Caco-2 (cell line): ENCODE measurements at regions not wholly inside any gene's neighbourhood (a gene's known extent, or its start where the extent isn't known, plus 50 kb on each side); places are given as distances from the start of the nearest gene placed in this dataset.
"Not testable (repeated sequence)": the region's sequence is repeated elsewhere in the genome, so short reads cannot be mapped to it uniquely, and the experiment has no call there.

Source experiments
- BruUV-seq: library from RNA; stranded (reverse); fragments of 400-500 nt; replicated peaks from 2 replicates; lab custom pipeline; 2021; lab: Mats Ljungman, UMichigan
- CTCF ChIA-PET: fragments of 300-600 bp; sonication (Branson Sonifier 250); formaldehyde crosslinking; loops from one replicate; lab custom pipeline; 2022; ENCODE audit warnings: antibody characterized with exemption; lab: Charles Lee
- POLR2A ChIA-PET: fragments of 300-600 bp; sonication (Branson Sonifier 250); formaldehyde crosslinking; loops from one replicate; lab custom pipeline; 2022; ENCODE audit warnings: antibody characterized with exemption; lab: Charles Lee
- DNase-seq, 2 experiments: peaks; one replicate each; pipeline versions ENCODE4 v3.0.0 to v3.0.0-alpha.2; 2020 to 2022
- H3K27me3 ChIP-seq: replicated peaks from 2 replicates; pipeline ENCODE4 v1.6.0; 2011; ENCODE audit warnings: low read length; ENCODE audit not compliant: control insufficient read depth, insufficient read depth
- H3K36me3 ChIP-seq: 2 replicates; pipeline ENCODE4 v1.5.1; 2011; ENCODE audit warnings: low read length; ENCODE audit not compliant: control insufficient read depth, insufficient read depth
- H3K4me1 ChIP-seq: fragments of 250-450 bp; sonication (Bioruptor Pico); 2 replicates; pipeline ENCODE4 v1.5.1; 2020; ENCODE audit warnings: mild to moderate bottlenecking
- H3K4me3 ChIP-seq: 2 replicates; pipeline ENCODE4 v1.5.1; 2011; ENCODE audit warnings: low read depth, mild to moderate bottlenecking, control low read depth, low read length
- H3K9me3 ChIP-seq: fragments of 250-450 bp; sonication (Bioruptor Pico); 2 replicates; pipeline ENCODE4 v1.5.1; 2020; ENCODE audit warnings: mild to moderate bottlenecking, moderate library complexity
- H3K27ac Mint-ChIP-seq: one replicate; pipeline ENCODE4 v1.8.0; 2022; ENCODE audit warnings: mixed read lengths; ENCODE audit not compliant: unreplicated experiment
- H3K27me3 Mint-ChIP-seq: one replicate; pipeline ENCODE4 v1.8.0; 2022; ENCODE audit warnings: mixed read lengths; ENCODE audit not compliant: insufficient read depth, unreplicated experiment
- H3K36me3 Mint-ChIP-seq: one replicate; pipeline ENCODE4 v1.8.0; 2022; ENCODE audit warnings: mild to moderate bottlenecking, mixed read lengths; ENCODE audit not compliant: insufficient read depth, unreplicated experiment
- H3K4me1 Mint-ChIP-seq: one replicate; pipeline ENCODE4 v1.8.0; 2022; ENCODE audit warnings: low read depth, mixed read lengths; ENCODE audit not compliant: unreplicated experiment
- H3K4me3 Mint-ChIP-seq: one replicate; pipeline ENCODE4 v1.8.0; 2022; ENCODE audit warnings: mild to moderate bottlenecking, moderate library complexity, mixed read lengths; ENCODE audit not compliant: unreplicated experiment
- H3K9me3 Mint-ChIP-seq: one replicate; pipeline ENCODE4 v1.8.0; 2022; ENCODE audit warnings: mixed read lengths; ENCODE audit not compliant: unreplicated experiment
- intact Hi-C: fragments of 100-400 bp; cut with micrococcal nuclease; formaldehyde crosslinking; loops from one replicate; pipeline ENCODE4 v1.10.0; 2022; ENCODE audit not compliant: unreplicated experiment
- TF ChIP-seq, protein P1 (sequence below), 2 experiments: fragments of 200-600 bp in 1 of 2; IDR thresholded peaks; 1 replicate in 1 of 2; 2 replicates in 1 of 2; pipeline versions ENCODE4 v1.5.1 to v1.8.0; 2011 to 2022; ENCODE audit warnings: antibody characterized with exemption in 1 of 2, control low read depth in 1 of 2, inconsistent platforms in 1 of 2, low read depth in 1 of 2, low read length in 1 of 2, mild to moderate bottlenecking in 1 of 2, moderate library complexity in 1 of 2; ENCODE audit not compliant: insufficient read depth in 1 of 2, severe bottlenecking in 1 of 2, unreplicated experiment in 1 of 2

DNA sequence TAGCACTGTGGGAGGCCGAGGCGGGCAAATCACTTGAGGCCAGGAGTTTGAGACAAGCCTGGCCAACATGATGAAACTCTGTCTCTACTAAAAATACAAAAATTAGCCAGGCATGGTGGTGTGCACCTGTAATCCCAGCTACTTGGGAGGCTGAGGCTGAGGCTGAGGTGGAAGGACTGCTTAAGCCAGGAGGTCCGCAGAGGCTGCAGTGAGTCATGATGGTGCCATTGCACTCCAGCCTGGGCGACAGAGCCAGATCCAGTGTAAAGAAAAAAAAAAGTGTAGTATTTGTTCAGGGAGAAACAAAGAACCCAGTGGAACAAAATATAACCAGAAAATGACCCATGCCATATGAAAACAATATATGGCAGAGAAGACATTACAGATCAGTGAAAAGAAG is 57.4 kb upstream of the SMURF2 start:
- intact Hi-C loops, H3K9me3 Mint-ChIP-seq, POLR2A ChIA-PET, H3K36me3 Mint-ChIP-seq, H3K27ac Mint-ChIP-seq, H3K4me1 Mint-ChIP-seq, CTCF ChIA-PET, H3K9me3 ChIP-seq, H3K4me3 ChIP-seq, H3K27me3 Mint-ChIP-seq, H3K27me3 ChIP-seq, H3K4me3 Mint-ChIP-seq, H3K36me3 ChIP-seq, DNase-seq, BruUV-seq, H3K4me1 ChIP-seq: not testable (repeated sequence)

DNA sequence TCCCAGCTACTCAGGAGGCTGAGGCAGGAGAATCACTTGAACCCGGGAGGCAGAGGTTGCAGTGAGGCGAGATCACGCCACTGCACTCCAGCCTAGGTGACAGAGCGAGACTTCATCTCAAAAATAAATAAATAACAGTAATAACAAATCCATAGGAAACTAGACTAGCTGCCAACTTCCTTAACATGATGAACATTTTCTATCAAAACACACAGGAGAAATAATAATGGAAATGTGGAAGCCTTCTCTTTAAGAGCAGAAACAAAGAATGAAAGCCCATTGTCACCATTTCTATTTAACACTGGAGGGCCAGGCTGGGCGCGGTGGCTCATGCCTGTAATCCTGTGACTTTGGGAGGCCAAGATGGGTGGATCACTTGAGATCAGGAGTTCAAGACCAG is 56.7 kb upstream of the SMURF2 start:
- POLR2A ChIA-PET, H3K4me1 Mint-ChIP-seq, H3K4me1 ChIP-seq, CTCF ChIA-PET, H3K36me3 ChIP-seq, H3K9me3 ChIP-seq, intact Hi-C loops, DNase-seq, H3K27ac Mint-ChIP-seq, H3K27me3 Mint-ChIP-seq, H3K36me3 Mint-ChIP-seq, H3K4me3 ChIP-seq, H3K4me3 Mint-ChIP-seq, H3K27me3 ChIP-seq, H3K9me3 Mint-ChIP-seq, BruUV-seq: not testable (repeated sequence)

DNA sequence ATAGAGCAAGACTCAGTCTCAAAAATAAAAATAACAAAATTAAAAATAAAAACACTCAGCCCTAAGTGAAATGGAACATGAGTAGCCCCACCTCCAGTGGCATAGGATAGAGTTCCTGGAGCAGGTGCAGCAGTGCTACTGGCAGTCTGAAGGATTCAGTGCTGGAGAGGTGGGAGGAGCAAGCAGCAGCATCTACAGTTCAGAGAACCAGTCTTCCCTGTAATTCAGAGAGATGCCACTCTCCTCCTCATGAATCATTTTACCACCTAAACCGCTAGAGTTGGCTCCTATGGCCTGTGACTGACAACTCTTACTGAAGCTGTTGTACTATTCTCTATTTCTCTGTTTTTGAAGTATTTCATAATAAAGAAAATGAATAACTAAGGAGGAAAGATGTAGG is 56.0 kb upstream of the SMURF2 start:
- ChIA-PET POLR2A (no interaction called here), CTCF (interaction anchor here (0.5 kb wide), 1 partner anchor 22 kb away, joined by 5 read pairs; no protein-coding TSS in a partner anchor)
- no peaks in the 10 kb centered on the region for H3K4me1 ChIP-seq
- H3K9me3 Mint-ChIP-seq = no peaks in the 10 kb centered on the region
- DNase-seq = no peak
- TF ChIP-seq, protein P1, sequence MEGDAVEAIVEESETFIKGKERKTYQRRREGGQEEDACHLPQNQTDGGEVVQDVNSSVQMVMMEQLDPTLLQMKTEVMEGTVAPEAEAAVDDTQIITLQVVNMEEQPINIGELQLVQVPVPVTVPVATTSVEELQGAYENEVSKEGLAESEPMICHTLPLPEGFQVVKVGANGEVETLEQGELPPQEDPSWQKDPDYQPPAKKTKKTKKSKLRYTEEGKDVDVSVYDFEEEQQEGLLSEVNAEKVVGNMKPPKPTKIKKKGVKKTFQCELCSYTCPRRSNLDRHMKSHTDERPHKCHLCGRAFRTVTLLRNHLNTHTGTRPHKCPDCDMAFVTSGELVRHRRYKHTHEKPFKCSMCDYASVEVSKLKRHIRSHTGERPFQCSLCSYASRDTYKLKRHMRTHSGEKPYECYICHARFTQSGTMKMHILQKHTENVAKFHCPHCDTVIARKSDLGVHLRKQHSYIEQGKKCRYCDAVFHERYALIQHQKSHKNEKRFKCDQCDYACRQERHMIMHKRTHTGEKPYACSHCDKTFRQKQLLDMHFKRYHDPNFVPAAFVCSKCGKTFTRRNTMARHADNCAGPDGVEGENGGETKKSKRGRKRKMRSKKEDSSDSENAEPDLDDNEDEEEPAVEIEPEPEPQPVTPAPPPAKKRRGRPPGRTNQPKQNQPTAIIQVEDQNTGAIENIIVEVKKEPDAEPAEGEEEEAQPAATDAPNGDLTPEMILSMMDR (IDR thresholded peaks at IDR 0.05; ENCODE audit: insufficient read depth in 1 of 2, low read depth in 1 of 2, low read length in 1 of 2, severe bottlenecking in 1 of 2, unreplicated experiment in 1 of 2) = no peak
- no peak overlapping the region for H3K4me3 Mint-ChIP-seq
- no peak overlapping the region for H3K4me3 ChIP-seq
- H3K27me3 Mint-ChIP-seq = no peaks in the 10 kb centered on the region
- intact Hi-C loops = no loop called here
- H3K36me3 ChIP-seq = no peaks in the 10 kb centered on the region
- H3K36me3 Mint-ChIP-seq = no peaks in the 10 kb centered on the region
- no peaks in the 10 kb centered on the region; the same call in 1 of the 2 replicates for H3K9me3 ChIP-seq
- H3K4me1 Mint-ChIP-seq = peaks cover 6% of the 10 kb centered on the region
- H3K27ac Mint-ChIP-seq = no peak overlapping the region
- no TSS peak for BruUV-seq
- H3K27me3 ChIP-seq = no peaks in the 10 kb centered on the region

DNA sequence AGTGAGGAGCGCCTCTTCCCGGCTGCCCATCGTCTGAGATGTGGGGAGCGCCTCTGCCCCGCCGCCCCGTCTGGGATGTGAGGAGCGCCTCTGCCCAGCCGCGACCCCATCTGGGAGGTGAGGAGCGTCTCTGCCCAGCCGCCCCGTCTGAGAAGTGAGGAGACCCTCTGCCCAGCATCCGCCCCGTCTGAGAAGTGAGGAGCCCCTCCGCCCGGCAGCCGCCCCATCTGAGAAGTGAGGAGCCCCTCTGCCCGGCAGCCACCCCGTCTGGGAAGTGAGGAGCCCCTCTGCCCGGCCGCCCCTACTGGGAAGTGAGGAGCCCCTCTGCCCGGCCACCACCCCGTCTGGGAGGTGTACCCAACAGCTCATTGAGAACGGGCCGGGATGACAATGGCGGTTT is 54.4 kb upstream of the SMURF2 start:
- H3K4me3 Mint-ChIP-seq, intact Hi-C loops: not testable (repeated sequence)

DNA sequence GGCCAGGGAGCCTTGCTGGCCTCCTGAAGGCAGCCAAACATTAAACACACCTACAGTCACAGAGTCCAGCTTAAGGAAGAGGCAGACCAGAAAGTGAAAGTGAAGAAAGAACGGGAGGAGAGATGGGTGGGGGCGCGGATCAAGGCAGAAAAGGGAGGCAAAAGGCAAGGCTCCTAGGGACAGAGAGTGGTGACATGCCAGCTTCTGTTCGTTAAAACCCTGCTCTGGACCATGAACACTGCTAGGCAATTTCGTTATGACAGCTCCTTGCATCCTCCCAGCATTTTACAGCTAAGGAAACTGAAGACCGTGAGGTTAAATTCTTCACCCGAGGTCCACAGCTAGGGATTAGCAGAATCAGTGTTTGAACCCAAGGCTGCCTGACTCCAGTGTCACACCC is 51.7 kb upstream of the SMURF2 start:
- not testable (repeated sequence) for H3K4me3 Mint-ChIP-seq, BruUV-seq

More for the DNA sequence above, 54.4 kb upstream of the SMURF2 start:
- BruUV-seq, H3K27me3 ChIP-seq, H3K36me3 Mint-ChIP-seq, H3K4me1 ChIP-seq, H3K27me3 Mint-ChIP-seq, H3K9me3 ChIP-seq, POLR2A ChIA-PET, H3K9me3 Mint-ChIP-seq, H3K27ac Mint-ChIP-seq, H3K4me1 Mint-ChIP-seq, CTCF ChIA-PET, H3K4me3 ChIP-seq, DNase-seq, H3K36me3 ChIP-seq: not testable (repeated sequence)

DNA sequence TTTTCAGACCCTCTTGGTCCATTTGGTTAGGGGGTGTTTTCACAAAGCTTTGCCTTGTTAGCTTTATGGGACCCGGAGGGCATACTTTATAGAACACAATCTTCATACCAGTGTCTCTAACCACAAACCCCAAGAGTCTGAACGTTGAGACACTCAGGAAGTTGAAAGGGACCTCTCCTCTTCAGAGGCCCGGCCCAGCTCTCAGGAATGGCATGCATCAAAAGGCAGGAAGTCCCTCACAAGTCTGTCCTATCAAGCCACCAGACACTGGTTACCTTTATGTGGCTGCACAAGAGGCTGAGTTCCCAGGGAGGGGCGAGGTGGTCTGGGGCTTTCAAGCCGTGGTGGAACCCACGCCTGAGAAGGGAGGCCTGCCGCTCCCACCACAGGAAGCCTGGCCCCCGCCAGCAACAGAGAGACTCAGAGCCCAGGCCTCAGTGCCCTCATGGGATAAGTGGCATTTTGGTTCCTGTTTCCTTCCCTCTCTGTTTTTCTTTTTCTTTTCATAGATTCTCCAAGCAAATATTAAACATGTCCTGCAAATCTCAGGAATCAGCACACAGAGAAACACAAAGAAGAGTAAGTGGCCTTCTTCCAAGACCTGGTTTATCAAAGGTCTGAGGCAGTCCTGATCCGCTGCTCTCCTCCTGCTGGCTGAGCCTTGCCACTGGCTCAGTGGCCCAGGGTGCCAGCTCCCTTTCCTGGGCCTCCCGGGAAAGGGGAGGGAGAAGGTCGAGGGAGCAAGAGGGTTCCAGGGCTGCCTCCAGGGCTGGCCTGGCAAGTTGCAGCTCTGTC is 50.6 kb upstream of the SMURF2 start:
- H3K4me3 ChIP-seq, POLR2A ChIA-PET, H3K9me3 Mint-ChIP-seq, H3K27me3 Mint-ChIP-seq, H3K27me3 ChIP-seq, CTCF ChIA-PET, H3K27ac Mint-ChIP-seq, H3K36me3 ChIP-seq, intact Hi-C loops, H3K4me1 ChIP-seq, H3K4me3 Mint-ChIP-seq, H3K4me1 Mint-ChIP-seq, H3K9me3 ChIP-seq, DNase-seq, BruUV-seq, H3K36me3 Mint-ChIP-seq: not testable (repeated sequence)

More for the DNA sequence above, 51.7 kb upstream of the SMURF2 start:
- intact Hi-C loops, H3K9me3 ChIP-seq, H3K9me3 Mint-ChIP-seq, DNase-seq, CTCF ChIA-PET, H3K4me3 ChIP-seq, H3K36me3 Mint-ChIP-seq, H3K27me3 Mint-ChIP-seq, H3K36me3 ChIP-seq, H3K4me1 Mint-ChIP-seq, H3K27ac Mint-ChIP-seq, H3K27me3 ChIP-seq, H3K4me1 ChIP-seq: not testable (repeated sequence)
- POLR2A ChIA-PET = interaction anchor here (0.6 kb wide), 1 partner anchor 83 kb away, joined by 3 read pairs; no protein-coding TSS in a partner anchor
